BLaER1 (cell line): ENCODE measurements at regions not wholly inside any gene's neighbourhood (a gene's known extent, or its start where the extent isn't known, plus 50 kb on each side); places are given as distances from the start of the nearest gene placed in this dataset.

Experiments used
- H3K27ac ChIP-seq: shearing (Covaris generic); formaldehyde crosslinking; 2 replicates; pipeline ENCODE4 v1.8.1; 2022
- H3K27me3 ChIP-seq: shearing (Covaris generic); formaldehyde crosslinking; 2 replicates; pipeline ENCODE4 v1.8.1; 2022
- H3K36me3 ChIP-seq: shearing (Covaris generic); formaldehyde crosslinking; 2 replicates; pipeline ENCODE4 v1.8.1; 2022
- H3K4me1 ChIP-seq: shearing (Covaris generic); formaldehyde crosslinking; 2 replicates; pipeline ENCODE4 v1.8.1; 2022
- H3K4me2 ChIP-seq: shearing (Covaris generic); formaldehyde crosslinking; 2 replicates; pipeline ENCODE4 v1.8.1; 2022
- H3K4me3 ChIP-seq: shearing (Covaris generic); formaldehyde crosslinking; 2 replicates; pipeline ENCODE4 v1.8.1; 2022
- H3K9ac ChIP-seq: shearing (Covaris generic); formaldehyde crosslinking; 2 replicates; pipeline ENCODE4 v1.8.1; 2022
- H3K9me3 ChIP-seq: shearing (Covaris generic); formaldehyde crosslinking; 2 replicates; pipeline ENCODE4 v1.8.1; 2022
- H4K20me1 ChIP-seq: shearing (Covaris generic); formaldehyde crosslinking; 2 replicates; pipeline ENCODE4 v1.8.1; 2022
- Cebpa-rat ChIP-seq: shearing (Covaris generic); IDR thresholded peaks from 2 replicates; pipeline ENCODE4 v1.8.1; 2022

GRCh38 chr20:24827603-24828295 is 121.3 kb upstream of the CST7 start:
- Histone ChIP-seq H3K4me3 (no peak overlapping the region), H3K36me3 (no peaks in the 10 kb centered on the region), H3K27ac (no peak overlapping the region), H3K4me2 (no peak overlapping the region), H4K20me1 (no peaks in the 10 kb centered on the region), H3K4me1 (peaks cover 35% of the 10 kb centered on the region), H3K27me3 (no peaks in the 10 kb centered on the region), H3K9ac (no peak overlapping the region), H3K9me3 (peaks cover 7% of the 10 kb centered on the region; the same call in 1 of the 2 replicates)
- no peak for TF ChIP-seq Cebpa-rat

GRCh38 chr20:24828992-24829648 is 119.9 kb upstream of the CST7 start:
- H3K9me3 ChIP-seq: peaks cover 7% of the 10 kb centered on the region; the same call in 1 of the 2 replicates
- H3K4me1 ChIP-seq: peaks cover 32% of the 10 kb centered on the region
- no peaks in the 10 kb centered on the region for H4K20me1 ChIP-seq
- no peak overlapping the region for H3K27ac ChIP-seq
- no peaks in the 10 kb centered on the region for H3K27me3 ChIP-seq
- TF ChIP-seq Cebpa-rat: no peak
- H3K9ac ChIP-seq: no peak overlapping the region
- no peaks in the 10 kb centered on the region for H3K36me3 ChIP-seq
- no peak overlapping the region for H3K4me2 ChIP-seq
- H3K4me3 ChIP-seq: no peak overlapping the region

GRCh38 chr20:24829649-24830370 is 119.3 kb upstream of the CST7 start:
- H3K4me2 ChIP-seq: no peak overlapping the region
- no peaks in the 10 kb centered on the region for H3K27me3 ChIP-seq
- peaks cover 7% of the 10 kb centered on the region; the same call in 1 of the 2 replicates for H3K9me3 ChIP-seq
- H3K27ac ChIP-seq: no peak overlapping the region
- no peaks in the 10 kb centered on the region for H3K36me3 ChIP-seq
- no peak overlapping the region for H3K9ac ChIP-seq
- no peak for TF ChIP-seq Cebpa-rat
- H3K4me3 ChIP-seq: no peak overlapping the region
- H3K4me1 ChIP-seq: peaks cover 28% of the 10 kb centered on the region
- no peaks in the 10 kb centered on the region for H4K20me1 ChIP-seq

GRCh38 chr20:24830649-24831048 is 118.4 kb upstream of the CST7 start:
- no peak overlapping the region for H3K27ac ChIP-seq
- H3K4me3 ChIP-seq: no peak overlapping the region
- no peak for TF ChIP-seq Cebpa-rat
- no peaks in the 10 kb centered on the region for H3K27me3 ChIP-seq
- peaks cover 7% of the 10 kb centered on the region; the same call in 1 of the 2 replicates for H3K9me3 ChIP-seq
- H3K4me2 ChIP-seq: no peak overlapping the region
- H3K36me3 ChIP-seq: no peaks in the 10 kb centered on the region
- no peaks in the 10 kb centered on the region for H4K20me1 ChIP-seq
- H3K9ac ChIP-seq: no peak overlapping the region
- peaks cover 28% of the 10 kb centered on the region for H3K4me1 ChIP-seq

GRCh38 chr20:24831232-24831631 is 117.8 kb upstream of the CST7 start:
- H4K20me1 ChIP-seq: no peaks in the 10 kb centered on the region
- TF ChIP-seq Cebpa-rat: no peak
- peaks cover 28% of the 10 kb centered on the region for H3K4me1 ChIP-seq
- peaks cover 7% of the 10 kb centered on the region; the same call in 1 of the 2 replicates for H3K9me3 ChIP-seq
- no peaks in the 10 kb centered on the region for H3K36me3 ChIP-seq
- no peak overlapping the region for H3K27ac ChIP-seq
- no peak overlapping the region for H3K9ac ChIP-seq
- H3K4me3 ChIP-seq: no peak overlapping the region
- peak overlapping the region; percentile 22 for H3K4me2 ChIP-seq
- no peaks in the 10 kb centered on the region for H3K27me3 ChIP-seq

GRCh38 chr20:24832518-24832917 is 116.6 kb upstream of the CST7 start:
- no peak overlapping the region for H3K4me2 ChIP-seq
- H3K4me3 ChIP-seq: no peak overlapping the region
- peaks cover 7% of the 10 kb centered on the region; the same call in 1 of the 2 replicates for H3K9me3 ChIP-seq
- no peak overlapping the region for H3K9ac ChIP-seq
- no peak overlapping the region for H3K27ac ChIP-seq
- H3K27me3 ChIP-seq: no peaks in the 10 kb centered on the region
- peaks cover 31% of the 10 kb centered on the region for H3K4me1 ChIP-seq
- TF ChIP-seq Cebpa-rat: no peak
- H4K20me1 ChIP-seq: no peaks in the 10 kb centered on the region
- no peaks in the 10 kb centered on the region for H3K36me3 ChIP-seq

GRCh38 chr20:24833592-24833991 is 115.5 kb upstream of the CST7 start:
- no peak overlapping the region for H3K9ac ChIP-seq
- TF ChIP-seq Cebpa-rat: no peak
- H3K27ac ChIP-seq: no peak overlapping the region
- H3K9me3 ChIP-seq: peaks cover 7% of the 10 kb centered on the region; the same call in 1 of the 2 replicates
- peak overlapping the region; percentile 3; the same call in 1 of the 2 replicates for H3K4me2 ChIP-seq
- no peaks in the 10 kb centered on the region for H3K27me3 ChIP-seq
- H3K36me3 ChIP-seq: no peaks in the 10 kb centered on the region
- peaks cover 42% of the 10 kb centered on the region for H3K4me1 ChIP-seq
- no peak overlapping the region for H3K4me3 ChIP-seq
- no peaks in the 10 kb centered on the region for H4K20me1 ChIP-seq

- no peak for TF ChIP-seq Cebpa-rat
- H3K4me2 ChIP-seq: no peak overlapping the region
Measured at GRCh38 chr20:24834310-24834709, 114.8 kb upstream of the CST7 start.

GRCh38 chr20:24835195-24835594 is 113.9 kb upstream of the CST7 start:
- no peak overlapping the region for H3K27ac ChIP-seq
- H3K4me3 ChIP-seq: no peak overlapping the region
- H3K4me1 ChIP-seq: peaks cover 50% of the 10 kb centered on the region
- TF ChIP-seq Cebpa-rat: no peak
- no peaks in the 10 kb centered on the region for H4K20me1 ChIP-seq
- no peaks in the 10 kb centered on the region for H3K27me3 ChIP-seq
- no peaks in the 10 kb centered on the region for H3K36me3 ChIP-seq
- peaks cover 7% of the 10 kb centered on the region; the same call in 1 of the 2 replicates for H3K9me3 ChIP-seq
- H3K4me2 ChIP-seq: no peak overlapping the region
- no peak overlapping the region for H3K9ac ChIP-seq

More at GRCh38 chr20:24834310-24834709, 114.8 kb upstream of the CST7 start:
- Histone ChIP-seq H3K27ac (no peak overlapping the region), H3K9me3 (peaks cover 7% of the 10 kb centered on the region; the same call in 1 of the 2 replicates), H3K9ac (no peak overlapping the region), H3K4me1 (peaks cover 49% of the 10 kb centered on the region), H3K4me3 (no peak overlapping the region), H3K27me3 (no peaks in the 10 kb centered on the region), H4K20me1 (no peaks in the 10 kb centered on the region), H3K36me3 (no peaks in the 10 kb centered on the region)
